GM21825 (cell line): ENCODE measurements at regions not wholly inside any gene's neighbourhood (a gene's known extent, or its start where the extent isn't known, plus 50 kb on each side); places are given as distances from the start of the nearest gene placed in this dataset.

ENCODE experiments used
- ATAC-seq: cut with Tn5 transposase; IDR thresholded peaks from one replicate; pipeline ENCODE4 v1.9.1; 2021; ENCODE audit warnings: mild to moderate bottlenecking, moderate library complexity; ENCODE audit not compliant: unreplicated experiment

GRCh38 chr16:86137359-86137758, 238.4 kb downstream of the IRF8 start:
- no peak for ATAC-seq

- ATAC-seq, result no peak
Measured at GRCh38 chr16:86138121-86139085, 239.4 kb downstream of the IRF8 start.

GRCh38 chr16:86142801-86143236, 243.9 kb downstream of the IRF8 start:
- no peak for ATAC-seq

- no peak for ATAC-seq
Measured at GRCh38 chr16:86143666-86144065, 244.7 kb downstream of the IRF8 start.

GRCh38 chr16:86145669-86146068, 246.7 kb downstream of the IRF8 start:
- ATAC-seq, result no peak

- no peak for ATAC-seq
Measured at GRCh38 chr16:86150641-86151238, 251.8 kb downstream of the IRF8 start.

- no peak for ATAC-seq
Measured at GRCh38 chr16:86151239-86151851, 252.4 kb downstream of the IRF8 start.

- no peak for ATAC-seq
Measured at GRCh38 chr16:86156155-86156554, 257.2 kb downstream of the IRF8 start.

- no peak for ATAC-seq
Measured at GRCh38 chr16:86157616-86158247, 258.8 kb downstream of the IRF8 start.

- ATAC-seq, result no peak
Measured at GRCh38 chr16:86158688-86159360, 259.9 kb downstream of the IRF8 start.

GRCh38 chr16:86165479-86165878, 266.5 kb downstream of the IRF8 start:
- no peak for ATAC-seq

GRCh38 chr16:86166414-86166813, 267.5 kb downstream of the IRF8 start:
- no peak for ATAC-seq

GRCh38 chr16:86167061-86167460, 268.1 kb downstream of the IRF8 start:
- ATAC-seq, result no peak

- no peak for ATAC-seq
Measured at GRCh38 chr16:86170720-86171119, 271.8 kb downstream of the IRF8 start.

- ATAC-seq, result no peak
Measured at GRCh38 chr16:86171329-86171728, 272.4 kb downstream of the IRF8 start.

- ATAC-seq, result no peak
Measured at GRCh38 chr16:86175816-86176215, 276.9 kb downstream of the IRF8 start.

GRCh38 chr16:86176462-86176861, 277.5 kb downstream of the IRF8 start:
- ATAC-seq, result no peak

- ATAC-seq, result no peak
Measured at GRCh38 chr16:86180244-86180643, 281.3 kb downstream of the IRF8 start.

- no peak for ATAC-seq
Measured at GRCh38 chr16:86180780-86181179, 281.8 kb downstream of the IRF8 start.

GRCh38 chr16:86181526-86181925, 282.6 kb downstream of the IRF8 start:
- ATAC-seq, result no peak

GRCh38 chr16:86184185-86184584, 285.2 kb downstream of the IRF8 start:
- ATAC-seq, result no peak
